ENCODE measurements at regions not wholly inside any gene's neighbourhood (a gene's known extent, or its start where the extent isn't known, plus 50 kb on each side); places are given as distances from the start of the nearest gene placed in this dataset.

DNA sequence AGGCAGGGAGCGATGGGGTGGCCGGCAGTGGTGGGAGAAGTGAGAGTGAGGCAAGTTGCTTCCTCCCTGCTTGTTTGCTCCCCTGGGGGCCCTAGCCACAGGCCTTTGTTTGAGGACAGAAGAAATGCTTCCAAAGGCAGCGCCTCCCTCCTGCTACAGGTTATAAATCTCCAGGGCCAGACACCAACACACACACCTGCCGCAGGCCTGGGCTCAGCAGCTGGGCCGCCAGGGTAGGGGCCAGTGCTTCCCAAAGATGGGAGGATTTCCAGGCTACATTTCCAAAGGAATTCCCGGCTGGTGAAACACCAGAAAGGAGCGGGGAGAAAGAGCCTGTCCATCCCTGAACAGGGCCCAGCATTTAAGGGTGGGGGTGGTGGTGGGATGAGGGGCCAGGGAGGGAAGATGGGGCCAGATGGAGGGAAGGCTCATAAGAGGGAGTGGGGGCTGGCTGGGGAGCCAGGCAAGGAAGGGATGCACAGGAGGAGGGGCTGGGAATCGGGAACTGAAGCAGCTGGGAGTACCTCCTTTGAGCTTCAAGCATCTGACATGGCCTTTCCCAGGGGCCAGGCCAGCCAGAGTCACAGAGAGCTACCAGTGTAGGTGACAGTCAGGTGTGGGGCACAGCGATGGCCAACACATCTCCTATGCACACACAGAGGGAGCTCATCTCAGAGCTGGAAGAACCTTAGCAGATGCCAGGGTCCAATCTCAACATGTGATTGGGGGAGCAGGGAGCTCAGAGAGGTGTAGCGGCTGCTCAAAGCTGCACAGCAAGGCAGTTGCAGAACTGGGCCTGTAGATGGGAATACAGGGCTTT lies 143.9 kb downstream of the PJA1 start:
- TF ChIP-seq EZH2 (IDR thresholded peaks at IDR 0.05; ENCODE audit: borderline replicate concordance, low read depth, low read length, severe bottlenecking), result no peak
- TF ChIP-seq, protein P1, sequence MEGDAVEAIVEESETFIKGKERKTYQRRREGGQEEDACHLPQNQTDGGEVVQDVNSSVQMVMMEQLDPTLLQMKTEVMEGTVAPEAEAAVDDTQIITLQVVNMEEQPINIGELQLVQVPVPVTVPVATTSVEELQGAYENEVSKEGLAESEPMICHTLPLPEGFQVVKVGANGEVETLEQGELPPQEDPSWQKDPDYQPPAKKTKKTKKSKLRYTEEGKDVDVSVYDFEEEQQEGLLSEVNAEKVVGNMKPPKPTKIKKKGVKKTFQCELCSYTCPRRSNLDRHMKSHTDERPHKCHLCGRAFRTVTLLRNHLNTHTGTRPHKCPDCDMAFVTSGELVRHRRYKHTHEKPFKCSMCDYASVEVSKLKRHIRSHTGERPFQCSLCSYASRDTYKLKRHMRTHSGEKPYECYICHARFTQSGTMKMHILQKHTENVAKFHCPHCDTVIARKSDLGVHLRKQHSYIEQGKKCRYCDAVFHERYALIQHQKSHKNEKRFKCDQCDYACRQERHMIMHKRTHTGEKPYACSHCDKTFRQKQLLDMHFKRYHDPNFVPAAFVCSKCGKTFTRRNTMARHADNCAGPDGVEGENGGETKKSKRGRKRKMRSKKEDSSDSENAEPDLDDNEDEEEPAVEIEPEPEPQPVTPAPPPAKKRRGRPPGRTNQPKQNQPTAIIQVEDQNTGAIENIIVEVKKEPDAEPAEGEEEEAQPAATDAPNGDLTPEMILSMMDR (IDR thresholded peaks at IDR 0.05; ENCODE audit: extremely low read depth in 1 of 2, insufficient read depth in 1 of 2, low read depth in 1 of 2, low read length in 2 of 2), result no peak
- TF ChIP-seq POLR2A (IDR thresholded peaks at IDR 0.05; ENCODE audit: low read depth, low read length), result no peak
- no peak for TF ChIP-seq JUN (IDR thresholded peaks at IDR 0.05; ENCODE audit: borderline replicate concordance, insufficient read depth, insufficient read length, low read depth)
- TF ChIP-seq POLR2AphosphoS5 (IDR thresholded peaks at IDR 0.05; ENCODE audit: insufficient read depth, low read depth, low read length), result no peak
- TF ChIP-seq, protein P2, sequence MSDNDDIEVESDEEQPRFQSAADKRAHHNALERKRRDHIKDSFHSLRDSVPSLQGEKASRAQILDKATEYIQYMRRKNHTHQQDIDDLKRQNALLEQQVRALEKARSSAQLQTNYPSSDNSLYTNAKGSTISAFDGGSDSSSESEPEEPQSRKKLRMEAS (IDR thresholded peaks at IDR 0.05; ENCODE audit: insufficient read depth, insufficient read length), result no peak
- no peak for TF ChIP-seq FOS (IDR thresholded peaks at IDR 0.05; ENCODE audit: borderline replicate concordance, insufficient read depth, low read length)

Measured in endothelial cell of umbilical vein (primary cell).